ENCODE measurements at regions not wholly inside any gene's neighbourhood (a gene's known extent, or its start where the extent isn't known, plus 50 kb on each side); places are given as distances from the start of the nearest gene placed in this dataset.

GRCh38 chr7:155212301-155213015 lies 85.2 kb upstream of the INSIG1 start:
- Histone ChIP-seq H3K36me3 (no peaks in the 10 kb centered on the region), H3K27ac (no peak overlapping the region), H3K4me3 (no peak overlapping the region), H3K27me3 (no peaks in the 10 kb centered on the region), H3K9me3 (no peaks in the 10 kb centered on the region), H3K4me1 (no peaks in the 10 kb centered on the region)
- no peak for TF ChIP-seq CTCF (IDR thresholded peaks at IDR 0.05)
- DNase-seq (ENCODE audit: low spot score) = no peak

- DNase-seq (ENCODE audit: low spot score) = no peak
- Histone ChIP-seq H3K27ac (no peak overlapping the region), H3K4me1 (no peaks in the 10 kb centered on the region), H3K36me3 (no peaks in the 10 kb centered on the region), H3K27me3 (no peaks in the 10 kb centered on the region), H3K4me3 (no peak overlapping the region), H3K9me3 (no peaks in the 10 kb centered on the region)
- TF ChIP-seq CTCF (IDR thresholded peaks at IDR 0.05) = no peak
These were observed 84.3 kb upstream of the INSIG1 start for GRCh38 chr7:155213385-155213784.

GRCh38 chr7:155213955-155214740 lies 83.5 kb upstream of the INSIG1 start:
- Histone ChIP-seq H3K36me3 (no peaks in the 10 kb centered on the region), H3K27ac (no peak overlapping the region), H3K4me3 (peak overlapping the region in 1 of 2 donors; percentile 23), H3K9me3 (no peaks in the 10 kb centered on the region), H3K4me1 (no peaks in the 10 kb centered on the region), H3K27me3 (no peaks in the 10 kb centered on the region)
- no peak for DNase-seq (ENCODE audit: low spot score)
- TF ChIP-seq CTCF (IDR thresholded peaks at IDR 0.05) = no peak

- Histone ChIP-seq H3K27ac (no peak overlapping the region), H3K36me3 (no peaks in the 10 kb centered on the region), H3K4me1 (no peaks in the 10 kb centered on the region), H3K9me3 (no peaks in the 10 kb centered on the region), H3K4me3 (no peak overlapping the region), H3K27me3 (no peaks in the 10 kb centered on the region)
- DNase-seq (ENCODE audit: low spot score) = no peak
- TF ChIP-seq CTCF (IDR thresholded peaks at IDR 0.05) = no peak
These were observed 81.9 kb upstream of the INSIG1 start for GRCh38 chr7:155215576-155216325.

GRCh38 chr7:155216475-155217272 lies 81.0 kb upstream of the INSIG1 start:
- no peak for TF ChIP-seq CTCF (IDR thresholded peaks at IDR 0.05)
- H3K36me3 ChIP-seq = no peaks in the 10 kb centered on the region
- H3K27me3 ChIP-seq = no peaks in the 10 kb centered on the region
- no peak overlapping the region for H3K4me3 ChIP-seq
- DNase-seq (ENCODE audit: low spot score) = no peak
- H3K4me1 ChIP-seq = no peaks in the 10 kb centered on the region
- H3K27ac ChIP-seq = no peak overlapping the region
- no peaks in the 10 kb centered on the region for H3K9me3 ChIP-seq
